ENCODE measurements at regions not wholly inside any gene's neighbourhood (a gene's known extent, or its start where the extent isn't known, plus 50 kb on each side); places are given as distances from the start of the nearest gene placed in this dataset.
"Not testable (repeated sequence)": the region's sequence is repeated elsewhere in the genome, so short reads cannot be mapped to it uniquely, and the experiment has no call there.

DNA sequence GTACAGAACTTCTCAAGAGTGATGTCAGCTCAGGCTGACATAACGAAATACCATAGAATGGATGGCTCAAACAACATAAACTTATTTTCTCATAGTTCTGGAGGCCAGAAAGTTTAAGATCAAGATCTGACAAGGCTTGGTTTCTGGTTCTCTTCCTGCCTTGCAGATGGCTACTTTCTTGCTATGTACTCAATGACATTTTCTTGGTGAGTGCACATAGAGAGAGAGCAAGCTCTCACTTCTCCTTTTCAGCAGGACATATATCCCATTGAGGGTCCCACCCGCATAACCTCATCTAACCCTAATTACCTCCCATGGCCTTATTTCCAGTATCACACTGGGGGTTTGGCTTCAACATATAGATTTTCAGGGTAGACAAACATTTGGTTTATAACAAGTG, 1072.1 kb downstream of the PLOD2 start:
- Histone ChIP-seq H3K27me3 (replicated peaks; ENCODE audit: control insufficient read depth, insufficient read depth, low read length) (no peaks in the 10 kb centered on the region), H3K4me3 (ENCODE audit: low read length) (no peak overlapping the region)
- no peak for DNase-seq (ENCODE audit: low read depth)

DNA sequence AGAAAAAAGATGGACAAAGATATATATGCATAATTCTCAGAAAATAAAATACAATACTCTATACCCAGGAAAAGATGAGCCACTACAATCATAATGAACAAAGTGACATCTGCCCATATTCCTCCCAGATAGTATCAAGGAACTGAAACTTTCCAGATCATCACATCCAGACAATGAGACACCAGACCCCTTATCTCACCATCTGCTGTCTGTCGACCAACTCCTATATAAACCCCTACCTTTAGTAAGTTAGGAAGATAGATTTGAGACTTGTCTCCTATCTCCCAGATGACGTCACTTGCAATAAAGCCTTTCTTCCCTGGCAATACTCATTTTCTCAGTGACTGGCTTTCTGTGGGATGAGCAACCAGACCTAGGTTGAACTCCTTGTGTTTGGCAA, 1071.6 kb downstream of the PLOD2 start:
- no peaks in the 10 kb centered on the region for H3K36me3 ChIP-seq (ENCODE audit: control insufficient read depth, insufficient read depth, low read length, severe bottlenecking)
- H3K9ac ChIP-seq (ENCODE audit: low read length): no peak overlapping the region
- H3K4me1 ChIP-seq (ENCODE audit: control insufficient read depth, insufficient read depth, low read length): no peaks in the 10 kb centered on the region
- no peaks in the 10 kb centered on the region for H3K27me3 ChIP-seq (replicated peaks; ENCODE audit: control insufficient read depth, insufficient read depth, low read length)
- no peak overlapping the region for H3K4me3 ChIP-seq (ENCODE audit: low read length)
- no peaks in the 10 kb centered on the region for H3K9me3 ChIP-seq (ENCODE audit: control insufficient read depth, low read length)
- no peak for DNase-seq (ENCODE audit: low read depth)

More for the DNA sequence above, 1072.1 kb downstream of the PLOD2 start:
- Histone ChIP-seq H3K9ac (ENCODE audit: low read length) (no peak overlapping the region), H3K9me3 (ENCODE audit: control insufficient read depth, low read length) (no peaks in the 10 kb centered on the region), H3K4me1 (ENCODE audit: control insufficient read depth, insufficient read depth, low read length) (no peaks in the 10 kb centered on the region), H3K36me3 (ENCODE audit: control insufficient read depth, insufficient read depth, low read length, severe bottlenecking) (no peaks in the 10 kb centered on the region)

DNA sequence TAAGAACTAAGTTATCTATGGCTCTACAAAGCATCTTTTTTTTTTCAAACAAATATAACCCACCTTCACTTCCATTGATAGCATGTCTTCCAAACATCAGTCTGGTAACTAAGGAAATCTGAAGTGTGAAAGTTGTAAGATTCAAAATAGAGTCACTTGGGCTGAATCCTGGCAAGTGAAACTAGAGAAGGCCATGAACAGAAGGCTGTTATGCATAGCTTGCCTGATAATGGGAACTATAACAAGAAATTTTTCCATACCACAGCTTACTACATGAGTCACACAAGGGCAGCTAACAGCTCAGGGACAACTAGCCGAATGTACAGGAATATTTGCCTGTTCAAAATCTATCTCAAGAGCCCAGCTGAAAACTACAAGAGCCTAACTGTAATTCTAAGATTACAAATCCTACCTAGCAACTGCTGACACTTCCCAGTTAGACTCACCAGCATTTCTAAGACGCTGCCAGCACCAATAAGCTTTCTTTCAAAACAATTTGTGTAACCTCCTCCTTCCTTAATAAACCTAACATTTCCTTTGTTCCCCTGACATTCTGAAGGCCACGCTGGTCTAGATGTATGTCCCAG, 1066.5 kb downstream of the PLOD2 start:
- Histone ChIP-seq H3K9me3 (ENCODE audit: control insufficient read depth, low read length) (no peaks in the 10 kb centered on the region), H3K27me3 (replicated peaks; ENCODE audit: control insufficient read depth, insufficient read depth, low read length) (no peaks in the 10 kb centered on the region), H3K9ac (ENCODE audit: low read length) (no peak overlapping the region), H3K4me3 (ENCODE audit: low read length) (no peak overlapping the region), H3K36me3 (ENCODE audit: control insufficient read depth, insufficient read depth, low read length, severe bottlenecking) (no peaks in the 10 kb centered on the region), H3K4me1 (ENCODE audit: control insufficient read depth, insufficient read depth, low read length) (no peaks in the 10 kb centered on the region)
- peak; percentile 87 for DNase-seq (ENCODE audit: low read depth)

DNA sequence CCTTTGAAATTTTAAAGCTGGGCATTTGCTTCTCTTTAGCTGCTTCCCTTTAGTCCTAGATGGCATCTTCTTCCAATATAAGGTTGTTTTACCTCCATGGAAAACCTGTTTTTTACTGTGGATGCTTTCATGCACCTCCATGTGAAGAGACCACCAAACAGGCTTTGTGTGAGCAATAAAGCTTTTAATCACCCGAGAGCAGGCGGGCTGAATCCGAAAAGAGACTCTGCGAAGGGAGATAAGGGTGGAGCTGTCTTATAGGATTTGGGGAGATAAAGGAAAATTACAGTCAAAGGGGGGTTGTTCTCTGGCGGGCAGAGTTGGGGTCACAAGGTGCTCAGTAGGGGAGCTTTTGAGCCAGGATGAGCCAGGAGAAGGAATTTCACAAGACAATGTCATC, 1049.8 kb downstream of the PLOD2 start:
- H3K4me1 ChIP-seq (ENCODE audit: control insufficient read depth, insufficient read depth, low read length); DNase-seq (ENCODE audit: low read depth); H3K9me3 ChIP-seq (ENCODE audit: control insufficient read depth, low read length); H3K27me3 ChIP-seq (replicated peaks; ENCODE audit: control insufficient read depth, insufficient read depth, low read length); H3K9ac ChIP-seq (ENCODE audit: low read length); H3K4me3 ChIP-seq (ENCODE audit: low read length); H3K36me3 ChIP-seq (ENCODE audit: control insufficient read depth, insufficient read depth, low read length, severe bottlenecking): not testable (repeated sequence)

DNA sequence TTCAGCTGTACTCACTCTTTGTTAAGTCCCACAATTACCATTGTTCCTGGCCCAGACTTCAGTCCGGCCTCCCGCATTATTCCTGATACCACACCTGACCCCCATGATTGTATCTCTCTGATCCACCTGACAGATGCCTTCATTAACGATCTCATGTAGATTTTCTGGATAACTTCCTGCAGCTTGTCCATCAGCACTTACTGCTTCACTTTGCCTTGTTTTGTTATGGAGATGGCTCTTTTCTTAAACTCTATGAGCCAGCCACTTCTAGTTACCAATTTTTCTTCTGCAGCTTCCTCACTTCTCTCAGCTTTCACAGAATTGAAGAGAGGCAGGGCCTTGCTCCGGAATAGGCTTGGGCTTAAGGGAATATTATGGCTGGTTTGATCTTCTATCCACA, 1044.2 kb downstream of the PLOD2 start:
- Histone ChIP-seq H3K4me3 (ENCODE audit: low read length) (no peak overlapping the region), H3K36me3 (ENCODE audit: control insufficient read depth, insufficient read depth, low read length, severe bottlenecking) (no peaks in the 10 kb centered on the region), H3K9me3 (ENCODE audit: control insufficient read depth, low read length) (no peaks in the 10 kb centered on the region), H3K4me1 (ENCODE audit: control insufficient read depth, insufficient read depth, low read length) (no peaks in the 10 kb centered on the region), H3K9ac (ENCODE audit: low read length) (no peak overlapping the region), H3K27me3 (replicated peaks; ENCODE audit: control insufficient read depth, insufficient read depth, low read length) (no peaks in the 10 kb centered on the region)
- no peak for DNase-seq (ENCODE audit: low read depth)

DNA sequence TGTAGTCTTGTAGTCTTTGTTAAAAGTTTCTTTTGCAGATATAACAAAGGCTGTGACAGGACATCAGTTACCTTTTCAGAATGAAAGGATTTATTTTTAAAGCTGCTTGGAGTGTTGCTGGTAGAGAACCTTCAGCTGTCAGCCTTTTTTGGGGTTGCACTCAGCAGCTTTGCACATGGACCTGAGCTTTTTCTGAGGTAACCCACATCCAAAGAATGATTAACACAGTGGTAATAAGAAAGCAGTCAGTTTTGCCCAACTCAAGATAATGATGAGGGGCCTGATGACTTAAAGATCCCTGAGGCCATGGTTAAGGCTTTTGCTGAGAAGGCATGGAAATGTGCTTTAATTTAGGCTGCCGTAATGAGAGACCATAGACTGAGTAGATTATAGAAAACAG, 1042.7 kb downstream of the PLOD2 start:
- Histone ChIP-seq H3K4me1 (ENCODE audit: control insufficient read depth, insufficient read depth, low read length) (no peaks in the 10 kb centered on the region), H3K9ac (ENCODE audit: low read length) (no peak overlapping the region), H3K9me3 (ENCODE audit: control insufficient read depth, low read length) (no peaks in the 10 kb centered on the region), H3K27me3 (replicated peaks; ENCODE audit: control insufficient read depth, insufficient read depth, low read length) (no peaks in the 10 kb centered on the region), H3K36me3 (ENCODE audit: control insufficient read depth, insufficient read depth, low read length, severe bottlenecking) (no peaks in the 10 kb centered on the region), H3K4me3 (ENCODE audit: low read length) (no peak overlapping the region)
- DNase-seq (ENCODE audit: low read depth): no peak

DNA sequence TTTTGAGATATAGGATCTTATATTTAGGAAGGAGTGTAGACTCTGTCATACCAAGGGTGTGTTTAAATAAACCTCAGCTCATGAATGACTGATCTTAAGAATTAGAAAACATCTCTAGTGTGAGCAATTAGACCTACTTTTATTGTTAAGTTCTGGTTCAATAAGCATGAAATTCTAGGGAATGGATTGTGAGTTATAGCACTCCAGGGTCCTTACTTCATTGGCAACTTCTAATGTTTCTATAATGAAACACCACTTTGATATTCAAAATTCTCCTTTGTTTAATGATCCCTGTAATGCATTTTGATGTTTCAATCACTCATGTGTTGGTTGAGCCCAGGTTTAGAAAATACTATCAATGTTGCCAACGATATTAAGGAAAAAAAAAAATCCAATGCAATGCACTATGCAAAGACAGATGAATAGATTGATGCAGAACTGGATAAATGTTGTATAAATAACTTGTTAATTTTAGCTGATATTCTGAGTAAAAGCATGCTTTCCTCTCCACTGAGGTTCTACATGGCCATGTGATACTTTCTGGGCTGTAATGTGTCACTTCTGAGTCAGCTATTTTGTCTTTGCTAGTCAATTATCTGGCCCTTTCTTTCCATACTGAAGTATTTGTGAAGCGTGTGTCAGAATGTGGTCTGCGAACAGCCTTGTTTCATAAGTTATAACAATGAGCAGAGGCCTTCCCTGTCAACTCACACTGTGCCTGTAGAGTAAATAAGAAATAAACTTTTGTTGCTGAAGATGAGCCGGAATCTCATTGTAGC, 1035.9 kb downstream of the PLOD2 start:
- no peak overlapping the region for H3K4me3 ChIP-seq (ENCODE audit: low read length)
- no peaks in the 10 kb centered on the region for H3K36me3 ChIP-seq (ENCODE audit: control insufficient read depth, insufficient read depth, low read length, severe bottlenecking)
- H3K9ac ChIP-seq (ENCODE audit: low read length): no peak overlapping the region
- H3K4me1 ChIP-seq (ENCODE audit: control insufficient read depth, insufficient read depth, low read length): no peaks in the 10 kb centered on the region
- DNase-seq (ENCODE audit: low read depth): no peak
- H3K27me3 ChIP-seq (replicated peaks; ENCODE audit: control insufficient read depth, insufficient read depth, low read length): no peaks in the 10 kb centered on the region
- H3K9me3 ChIP-seq (ENCODE audit: control insufficient read depth, low read length): no peaks in the 10 kb centered on the region

DNA sequence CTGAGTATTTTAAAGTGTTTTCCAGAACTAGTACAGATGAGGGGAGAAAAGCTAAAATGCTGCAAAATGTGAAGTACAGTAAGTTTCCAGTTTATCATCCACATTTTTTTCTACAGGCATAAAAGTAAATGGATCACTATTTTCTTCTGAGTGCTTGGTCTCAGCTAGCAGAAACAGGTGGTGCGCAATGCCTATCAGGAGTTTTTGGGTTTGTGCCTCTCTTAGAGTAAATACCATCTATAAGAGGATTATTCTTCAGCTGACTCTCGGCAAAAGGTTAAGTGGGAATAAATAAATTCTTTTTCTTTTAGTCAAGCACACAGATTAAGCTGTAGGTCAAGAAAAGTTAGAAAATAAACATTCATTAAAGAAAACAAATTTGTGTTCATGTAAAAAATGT, 1027.7 kb downstream of the PLOD2 start:
- Histone ChIP-seq H3K9me3 (ENCODE audit: control insufficient read depth, low read length) (no peaks in the 10 kb centered on the region), H3K9ac (ENCODE audit: low read length) (no peak overlapping the region), H3K4me3 (ENCODE audit: low read length) (no peak overlapping the region), H3K4me1 (ENCODE audit: control insufficient read depth, insufficient read depth, low read length) (no peaks in the 10 kb centered on the region), H3K36me3 (ENCODE audit: control insufficient read depth, insufficient read depth, low read length, severe bottlenecking) (no peaks in the 10 kb centered on the region), H3K27me3 (replicated peaks; ENCODE audit: control insufficient read depth, insufficient read depth, low read length) (no peaks in the 10 kb centered on the region)
- DNase-seq (ENCODE audit: low read depth): no peak

DNA sequence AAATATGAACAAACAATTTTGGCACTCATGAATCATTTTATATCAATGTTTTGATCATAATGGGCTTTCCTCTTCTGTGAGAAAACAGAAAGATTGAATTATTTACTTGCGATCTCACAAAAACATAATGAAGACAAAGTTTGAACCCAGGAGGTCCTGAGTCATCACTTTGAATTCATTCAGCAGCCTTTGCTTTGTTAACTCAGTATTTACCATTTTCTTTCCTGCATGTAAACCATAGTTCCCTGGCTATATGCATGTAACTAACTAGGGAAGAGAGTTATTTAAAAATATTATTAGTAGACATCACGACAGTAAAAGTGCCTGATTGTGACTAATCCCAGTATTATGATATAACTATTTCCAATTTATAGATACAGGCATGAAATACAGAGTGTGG, 1026.2 kb downstream of the PLOD2 start:
- no peaks in the 10 kb centered on the region for H3K36me3 ChIP-seq (ENCODE audit: control insufficient read depth, insufficient read depth, low read length, severe bottlenecking)
- H3K27me3 ChIP-seq (replicated peaks; ENCODE audit: control insufficient read depth, insufficient read depth, low read length): no peaks in the 10 kb centered on the region
- no peaks in the 10 kb centered on the region for H3K9me3 ChIP-seq (ENCODE audit: control insufficient read depth, low read length)
- no peaks in the 10 kb centered on the region for H3K4me1 ChIP-seq (ENCODE audit: control insufficient read depth, insufficient read depth, low read length)
- DNase-seq (ENCODE audit: low read depth): no peak
- no peak overlapping the region for H3K9ac ChIP-seq (ENCODE audit: low read length)
- H3K4me3 ChIP-seq (ENCODE audit: low read length): no peak overlapping the region

DNA sequence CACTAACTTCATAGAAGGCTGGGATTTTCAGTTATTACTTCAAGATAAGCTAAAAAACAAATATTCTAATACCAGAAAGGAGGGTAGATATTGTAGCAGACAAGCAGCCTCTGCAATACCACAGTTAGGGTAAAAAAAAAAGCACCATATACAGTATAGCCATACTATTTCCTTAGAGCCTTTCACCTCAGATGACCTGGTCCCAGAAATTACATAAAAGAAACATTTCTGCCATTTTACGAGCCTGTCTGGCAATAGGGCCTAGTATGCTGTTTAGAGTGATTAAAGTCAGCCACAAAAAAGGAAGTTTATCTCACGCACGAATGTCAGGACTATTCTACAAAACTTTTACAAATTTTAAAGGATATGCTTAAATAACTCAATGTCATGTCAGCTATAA, 1016.6 kb downstream of the PLOD2 start:
- DNase-seq (ENCODE audit: low read depth): no peak
- H3K9me3 ChIP-seq (ENCODE audit: control insufficient read depth, low read length): no peaks in the 10 kb centered on the region
- no peak overlapping the region for H3K4me3 ChIP-seq (ENCODE audit: low read length)
- H3K9ac ChIP-seq (ENCODE audit: low read length): no peak overlapping the region
- H3K4me1 ChIP-seq (ENCODE audit: control insufficient read depth, insufficient read depth, low read length): no peaks in the 10 kb centered on the region
- no peaks in the 10 kb centered on the region for H3K27me3 ChIP-seq (replicated peaks; ENCODE audit: control insufficient read depth, insufficient read depth, low read length)
- H3K36me3 ChIP-seq (ENCODE audit: control insufficient read depth, insufficient read depth, low read length, severe bottlenecking): no peaks in the 10 kb centered on the region

DNA sequence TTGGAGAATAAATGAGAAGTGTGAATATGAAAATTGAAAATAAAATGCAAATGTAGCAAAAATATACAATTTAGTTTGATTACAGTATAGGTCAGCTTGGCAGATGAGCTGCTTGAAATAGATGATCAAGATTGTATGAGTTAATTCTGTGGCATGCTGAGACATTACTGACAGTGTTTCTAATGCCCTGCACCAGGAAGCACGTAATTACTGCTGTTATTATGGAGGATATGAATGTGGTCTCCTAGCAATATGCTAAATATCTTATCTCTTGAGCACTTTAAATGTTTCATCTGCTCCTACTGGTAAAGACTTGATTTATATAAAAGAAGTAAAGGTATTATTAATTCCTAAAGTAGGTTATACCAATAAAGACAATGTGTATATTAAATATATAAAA, 1015.5 kb downstream of the PLOD2 start:
- Histone ChIP-seq H3K4me1 (ENCODE audit: control insufficient read depth, insufficient read depth, low read length) (no peaks in the 10 kb centered on the region), H3K9ac (ENCODE audit: low read length) (no peak overlapping the region), H3K4me3 (ENCODE audit: low read length) (no peak overlapping the region), H3K9me3 (ENCODE audit: control insufficient read depth, low read length) (no peaks in the 10 kb centered on the region), H3K27me3 (replicated peaks; ENCODE audit: control insufficient read depth, insufficient read depth, low read length) (no peaks in the 10 kb centered on the region), H3K36me3 (ENCODE audit: control insufficient read depth, insufficient read depth, low read length, severe bottlenecking) (no peaks in the 10 kb centered on the region)
- no peak for DNase-seq (ENCODE audit: low read depth)

DNA sequence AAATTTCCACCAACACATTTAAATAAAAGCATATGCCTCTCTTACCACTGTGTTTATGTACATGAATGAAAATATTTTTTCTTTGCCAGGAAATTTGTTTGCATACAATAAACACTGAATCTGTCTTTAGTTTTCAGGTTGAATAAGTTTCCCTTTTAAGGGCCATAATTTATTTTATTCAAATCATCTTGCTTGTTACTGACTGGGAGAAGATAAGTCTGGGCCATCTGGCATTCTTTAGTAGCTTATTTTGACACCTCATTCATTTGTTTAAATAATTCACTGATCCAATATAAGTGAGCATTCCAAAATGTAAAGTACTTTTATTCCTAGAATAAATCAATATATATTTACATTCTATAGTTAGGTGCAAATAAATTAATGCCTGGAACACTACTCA, 1001.3 kb downstream of the PLOD2 start:
- Histone ChIP-seq H3K9ac (ENCODE audit: low read length) (no peak overlapping the region), H3K27me3 (replicated peaks; ENCODE audit: control insufficient read depth, insufficient read depth, low read length) (no peaks in the 10 kb centered on the region), H3K4me3 (ENCODE audit: low read length) (no peak overlapping the region), H3K36me3 (ENCODE audit: control insufficient read depth, insufficient read depth, low read length, severe bottlenecking) (no peaks in the 10 kb centered on the region), H3K4me1 (ENCODE audit: control insufficient read depth, insufficient read depth, low read length) (no peaks in the 10 kb centered on the region), H3K9me3 (ENCODE audit: control insufficient read depth, low read length) (no peaks in the 10 kb centered on the region)
- DNase-seq (ENCODE audit: low read depth): no peak
